ENCODE measurements at regions not wholly inside any gene's neighbourhood (a gene's known extent, or its start where the extent isn't known, plus 50 kb on each side); places are given as distances from the start of the nearest gene placed in this dataset.

- H3K4me3 ChIP-seq (replicated peaks; ENCODE audit: insufficient read depth, low read length): no peak overlapping the region
- TF ChIP-seq POLR2AphosphoS5 (IDR thresholded peaks at IDR 0.05; ENCODE audit: low read depth): no peak
- H3K27me3 ChIP-seq (ENCODE audit: insufficient read depth, poor library complexity, severe bottlenecking): no peaks in the 10 kb centered on the region
- no peak for DNase-seq (ENCODE audit: low read depth in 1 of 2, low spot score in 1 of 2)
- H3K27ac ChIP-seq (replicated peaks): no peak overlapping the region
Observed at GRCh38 chr6:14785493-14785790, 460.4 kb upstream of the JARID2 start.

- no peak overlapping the region for H3K27ac ChIP-seq (replicated peaks)
Observed at GRCh38 chr6:14786008-14786407, 459.9 kb upstream of the JARID2 start.

GRCh38 chr6:14786455-14786854 is 459.4 kb upstream of the JARID2 start:
- no peak for DNase-seq (ENCODE audit: low read depth in 1 of 2, low spot score in 1 of 2)
- TF ChIP-seq GABPA (IDR thresholded peaks at IDR 0.05; ENCODE audit: low read depth): no peak
- no peak for TF ChIP-seq SPI1 (IDR thresholded peaks at IDR 0.05; ENCODE audit: borderline replicate concordance, low read depth)
- TF ChIP-seq CTCF (IDR thresholded peaks at IDR 0.05; ENCODE audit: insufficient read depth, low read length): no peak
- no peak for TF ChIP-seq REST (IDR thresholded peaks at IDR 0.05; ENCODE audit: insufficient replicate concordance, low read depth)
- TF ChIP-seq POLR2AphosphoS5 (IDR thresholded peaks at IDR 0.05; ENCODE audit: low read depth): no peak
- H3K27ac ChIP-seq (replicated peaks): no peak overlapping the region
- H3K4me3 ChIP-seq (replicated peaks; ENCODE audit: insufficient read depth, low read length): no peak overlapping the region
- no peaks in the 10 kb centered on the region for H3K27me3 ChIP-seq (ENCODE audit: insufficient read depth, poor library complexity, severe bottlenecking)

More at GRCh38 chr6:14786008-14786407, 459.9 kb upstream of the JARID2 start:
- DNase-seq (ENCODE audit: low read depth in 1 of 2, low spot score in 1 of 2): no peak
- Histone ChIP-seq H3K4me3 (replicated peaks; ENCODE audit: insufficient read depth, low read length) (no peak overlapping the region), H3K27me3 (ENCODE audit: insufficient read depth, poor library complexity, severe bottlenecking) (no peaks in the 10 kb centered on the region)
- TF ChIP-seq REST (IDR thresholded peaks at IDR 0.05; ENCODE audit: insufficient replicate concordance, low read depth): no peak
- no peak for TF ChIP-seq CTCF (IDR thresholded peaks at IDR 0.05; ENCODE audit: insufficient read depth, low read length)
- TF ChIP-seq POLR2AphosphoS5 (IDR thresholded peaks at IDR 0.05; ENCODE audit: low read depth): no peak
- no peak for TF ChIP-seq GABPA (IDR thresholded peaks at IDR 0.05; ENCODE audit: low read depth)
- TF ChIP-seq SPI1 (IDR thresholded peaks at IDR 0.05; ENCODE audit: borderline replicate concordance, low read depth): no peak

GRCh38 chr6:14787250-14787649 is 458.6 kb upstream of the JARID2 start:
- no peaks in the 10 kb centered on the region for H3K27me3 ChIP-seq (ENCODE audit: insufficient read depth, poor library complexity, severe bottlenecking)
- TF ChIP-seq REST (IDR thresholded peaks at IDR 0.05; ENCODE audit: insufficient replicate concordance, low read depth) (no peak), SPI1 (IDR thresholded peaks at IDR 0.05; ENCODE audit: borderline replicate concordance, low read depth) (no peak), CTCF (IDR thresholded peaks at IDR 0.05; ENCODE audit: insufficient read depth, low read length) (no peak), GABPA (IDR thresholded peaks at IDR 0.05; ENCODE audit: low read depth) (no peak), POLR2AphosphoS5 (IDR thresholded peaks at IDR 0.05; ENCODE audit: low read depth) (no peak)
- no peak overlapping the region for H3K4me3 ChIP-seq (replicated peaks; ENCODE audit: insufficient read depth, low read length)
- no peak for DNase-seq (ENCODE audit: low read depth in 1 of 2, low spot score in 1 of 2)
- no peak overlapping the region for H3K27ac ChIP-seq (replicated peaks)

Data from HL-60 (cell line).